HG03175 (cell line): ENCODE measurements at regions not wholly inside any gene's neighbourhood (a gene's known extent, or its start where the extent isn't known, plus 50 kb on each side); places are given as distances from the start of the nearest gene placed in this dataset.
A peak's percentile ranks its signal among the peaks of the same experiment; 100 is the strongest.
"Not testable (repeated sequence)": the region's sequence is repeated elsewhere in the genome, so short reads cannot be mapped to it uniquely, and the experiment has no call there.

ENCODE experiments used
- ATAC-seq: cut with Tn5 transposase; IDR thresholded peaks from one replicate; pipeline ENCODE4 v1.9.1; 2021; ENCODE audit warnings: mild to moderate bottlenecking, moderate library complexity; ENCODE audit not compliant: unreplicated experiment

GRCh38 chr1:149695066-149695465 is 87.4 kb upstream of the FCGR1A start:
- not testable (repeated sequence) for ATAC-seq

- not testable (repeated sequence) for ATAC-seq
Observed at GRCh38 chr1:149700220-149700619, 82.3 kb upstream of the FCGR1A start.

DNA sequence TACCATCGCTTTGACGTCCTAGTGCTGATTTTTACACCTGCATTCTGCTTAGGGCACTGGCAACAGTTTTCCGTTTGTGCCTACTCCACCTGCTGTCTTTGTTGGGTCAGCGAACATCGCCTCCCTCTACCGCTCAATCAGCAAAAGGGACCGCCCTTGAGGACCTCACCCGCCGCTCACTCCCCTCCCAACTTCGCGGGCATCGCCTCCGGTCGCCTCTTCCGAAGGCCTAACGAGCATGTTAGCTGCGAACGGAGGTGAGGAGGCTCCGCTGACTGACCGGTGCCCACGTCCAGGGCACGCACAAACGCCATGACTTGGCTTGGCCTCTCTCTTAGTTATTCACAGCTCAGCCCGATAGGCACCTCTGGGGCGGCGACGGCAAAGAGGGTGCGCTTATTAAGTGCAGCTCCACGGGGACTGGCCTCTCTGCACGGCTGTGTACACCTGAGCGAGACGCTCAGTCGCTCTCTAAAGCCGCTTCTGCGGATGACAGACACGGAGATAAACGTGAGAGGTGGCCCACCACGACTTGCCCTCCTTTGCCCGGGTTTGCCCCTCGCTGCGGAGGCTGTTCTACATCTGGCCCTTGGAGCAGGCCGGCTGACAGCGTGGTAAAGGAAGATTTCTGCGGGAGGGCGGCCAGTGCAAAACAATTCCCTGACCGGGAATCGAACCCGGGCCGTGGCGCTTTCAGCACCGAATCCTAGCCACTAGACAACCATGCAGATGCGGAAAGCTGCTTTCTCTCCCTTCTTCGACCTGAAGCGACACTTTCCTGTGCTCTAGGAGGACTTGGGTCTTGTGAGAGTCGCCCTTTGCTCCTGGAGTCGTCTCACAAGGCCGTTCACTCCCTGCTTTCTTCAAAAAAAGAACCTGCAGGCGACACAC is 81.6 kb upstream of the FCGR1A start:
- not testable (repeated sequence) for ATAC-seq

DNA sequence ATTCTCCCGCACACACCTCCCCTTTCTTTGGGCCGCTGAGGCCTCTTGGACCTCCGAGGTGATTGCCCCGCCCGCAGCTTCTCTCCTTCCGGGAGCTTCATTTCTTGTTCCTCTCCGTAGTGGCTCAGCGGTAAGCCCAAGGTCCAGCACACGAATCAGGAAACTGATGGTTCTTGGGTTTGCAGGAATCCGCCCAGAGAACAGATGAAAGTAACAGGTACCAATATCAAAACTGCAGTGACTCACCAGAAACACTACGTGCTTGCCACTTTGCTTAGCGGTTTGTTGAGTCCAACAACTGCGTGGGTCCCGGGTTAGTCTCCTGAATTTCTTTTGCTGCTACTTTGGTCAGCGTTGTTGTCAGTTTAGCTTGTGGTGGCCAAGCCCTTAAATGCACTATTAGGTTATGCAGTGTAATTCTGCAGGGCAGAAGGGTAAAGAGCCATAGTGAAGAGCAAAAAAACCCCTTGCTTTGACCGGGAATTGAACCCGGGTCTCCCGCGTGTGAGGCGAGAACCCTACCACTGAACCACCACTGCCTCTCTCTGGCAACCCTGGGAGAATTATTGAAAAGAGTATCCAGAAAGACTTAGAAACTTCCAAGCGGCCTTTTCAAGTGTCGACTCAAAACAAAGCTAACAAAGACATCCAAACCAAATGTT is 74.2 kb upstream of the FCGR1A start:
- peak; percentile 73 for ATAC-seq

- ATAC-seq = peak; percentile 47
Observed at GRCh38 chr1:149711651-149712050, 70.8 kb upstream of the FCGR1A start.

DNA sequence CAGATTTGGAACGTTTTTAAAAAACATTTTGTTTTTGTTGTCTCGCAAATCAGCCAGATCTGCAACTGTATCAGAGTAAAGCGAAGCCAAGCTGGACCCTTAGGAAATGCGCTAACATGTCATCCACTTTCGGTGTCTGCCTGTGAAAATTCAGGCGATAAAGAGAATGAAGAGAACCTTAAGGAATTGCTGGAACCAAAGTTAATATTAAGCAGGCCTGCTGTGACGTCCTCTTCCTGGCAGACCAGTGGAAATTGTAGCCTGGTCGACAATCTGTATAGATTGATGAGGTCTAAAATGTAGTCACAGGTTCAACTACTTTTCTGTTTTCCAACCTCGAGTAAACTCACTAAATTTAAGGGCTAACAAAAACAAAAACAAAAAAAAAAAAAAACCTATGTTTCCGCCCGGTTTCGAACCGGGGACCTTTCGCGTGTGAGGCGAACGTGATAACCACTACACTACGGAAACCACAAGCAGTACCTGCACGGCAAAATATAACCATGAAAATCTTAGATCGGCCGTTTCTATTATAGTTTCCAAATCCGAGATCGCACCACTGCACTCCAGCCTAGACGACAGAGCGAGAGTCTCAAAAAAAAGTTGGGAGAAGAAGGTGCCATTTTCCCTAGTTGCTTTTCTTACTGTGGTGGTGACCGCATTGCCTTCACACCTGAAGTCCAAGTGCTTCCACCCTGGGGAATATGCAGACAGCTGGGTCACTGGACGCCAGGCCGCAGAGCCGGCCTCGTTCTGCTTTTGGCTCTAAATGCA is 70.2 kb upstream of the FCGR1A start:
- ATAC-seq = not testable (repeated sequence)

DNA sequence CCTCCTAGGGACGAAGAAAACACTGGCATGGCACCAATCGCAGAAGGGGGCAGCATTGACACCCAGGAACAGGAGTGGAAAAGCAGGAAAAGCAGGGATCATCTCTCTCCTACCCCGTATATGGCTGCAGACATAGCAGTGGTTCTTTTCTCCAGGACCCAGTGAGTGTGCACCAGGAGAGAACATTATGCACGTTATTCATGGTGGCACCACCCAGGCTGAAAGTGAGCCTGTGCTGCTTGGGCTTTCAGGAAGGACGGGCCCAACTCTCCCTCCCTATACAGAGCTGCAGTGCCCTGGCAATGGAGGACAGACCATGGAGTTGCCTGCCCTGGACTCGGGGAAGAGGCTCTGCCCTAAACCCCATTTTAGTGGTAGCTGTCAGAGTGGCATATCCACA is 69.0 kb upstream of the FCGR1A start:
- not testable (repeated sequence) for ATAC-seq

DNA sequence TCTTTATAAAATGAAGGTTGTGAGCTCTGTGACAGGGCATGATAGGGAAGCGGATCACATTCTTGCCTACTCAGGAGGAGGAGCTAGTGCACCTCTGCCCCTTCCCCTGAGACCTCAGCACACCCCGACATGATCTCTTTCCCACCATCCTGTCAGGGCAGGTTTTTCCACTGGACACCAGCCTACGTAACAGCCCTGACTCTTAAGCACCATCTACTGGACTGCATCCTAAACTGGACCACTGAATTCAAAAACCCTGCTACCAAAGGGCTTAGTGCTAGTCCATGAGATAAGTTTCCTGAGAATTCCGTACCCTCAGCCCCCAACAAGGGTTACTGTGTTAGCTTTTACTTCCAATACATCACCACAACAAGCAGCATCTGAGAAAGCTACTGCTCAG is 68.5 kb upstream of the FCGR1A start:
- ATAC-seq = not testable (repeated sequence)

DNA sequence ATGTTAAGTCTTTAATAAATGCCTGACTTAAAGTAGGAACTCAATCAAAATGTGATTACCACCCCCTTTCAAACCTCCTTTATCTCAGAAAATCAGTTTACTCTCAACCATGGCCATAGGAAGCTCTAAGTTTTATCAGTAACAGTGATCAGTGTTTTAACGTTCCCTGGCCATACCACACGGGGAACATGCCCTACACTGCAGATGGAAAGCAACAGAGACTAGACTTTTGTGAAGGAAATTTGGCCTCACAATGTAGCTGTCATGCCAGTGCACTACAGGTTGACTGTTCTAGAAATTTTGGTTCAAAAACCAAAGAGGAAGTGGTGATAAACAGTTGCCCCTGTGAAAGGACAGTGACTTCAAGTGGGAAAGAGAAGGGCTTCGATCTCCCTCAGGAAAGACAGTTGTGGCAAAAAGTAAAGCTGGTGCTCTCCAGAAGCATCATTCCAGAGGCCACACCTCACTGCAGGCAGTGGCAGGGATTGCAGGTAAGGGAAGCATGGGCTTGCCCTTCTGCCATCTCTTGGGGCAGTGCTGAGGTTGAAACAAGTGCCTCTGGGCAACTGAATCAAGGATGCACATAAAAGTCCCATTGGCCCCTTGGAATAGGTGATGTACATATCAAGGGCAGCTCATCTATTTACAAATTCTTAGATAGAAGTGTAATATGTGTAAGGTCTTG is 57.7 kb upstream of the FCGR1A start:
- ATAC-seq = not testable (repeated sequence)

DNA sequence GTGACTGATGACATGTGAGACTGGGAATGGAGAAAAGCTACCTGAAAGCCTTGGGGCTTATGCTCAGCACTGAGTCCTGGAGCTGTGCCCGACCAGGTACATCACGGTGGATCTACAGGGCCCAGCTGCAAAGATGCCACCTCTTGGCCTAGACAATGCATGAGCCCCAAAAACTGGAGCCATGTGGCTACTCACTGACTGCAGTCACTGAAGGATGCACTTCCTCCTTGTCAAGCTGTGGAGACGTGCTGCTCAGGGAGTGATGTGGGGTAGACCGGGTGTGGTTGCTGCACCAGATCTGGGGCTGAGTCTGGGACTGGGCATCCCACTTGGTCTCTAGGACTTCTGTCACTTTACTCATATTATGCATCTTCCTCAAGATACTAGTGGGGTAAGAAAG is 55.8 kb upstream of the FCGR1A start:
- ATAC-seq = not testable (repeated sequence)

DNA sequence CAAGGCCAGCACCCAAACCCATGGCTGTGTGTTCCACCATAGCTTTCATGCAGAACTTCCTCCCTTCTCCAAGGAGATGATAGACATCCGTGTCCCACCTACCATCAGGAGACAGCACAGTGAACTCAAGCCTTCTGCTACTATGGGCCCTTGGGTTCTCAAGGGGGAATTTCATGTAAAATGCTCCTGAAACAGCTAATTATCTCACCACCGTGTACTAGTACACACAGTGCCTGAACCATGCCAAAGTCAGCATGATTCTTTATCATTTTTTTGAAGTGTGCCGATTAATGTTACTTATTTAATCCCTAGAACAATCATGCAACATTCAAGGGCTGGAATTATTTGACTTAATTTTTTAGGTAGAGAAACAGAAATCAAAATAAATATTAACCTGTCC is 53.9 kb upstream of the FCGR1A start:
- ATAC-seq = not testable (repeated sequence)
